Pancreas (tissue), 10 donors: ENCODE measurements at regions not wholly inside any gene's neighbourhood (a gene's known extent, or its start where the extent isn't known, plus 50 kb on each side); places are given as distances from the start of the nearest gene placed in this dataset.

Experiments used
- ATAC-seq, 4 donors: fragments of 200-7000 bp; cut with Tn5 transposase; one replicate each; pipeline versions ENCODE4 v1.8.0 to v1.9.1; 2020; ENCODE audit warnings: mild to moderate bottlenecking in 4 of 4, moderate library complexity in 4 of 4
- DNase-seq, 6 donors: peaks; one replicate each; pipeline ENCODE4 v3.0.0-alpha.2; 2020
- FAIRE-seq: peaks from 2 replicates; lab custom pipeline; 2012; peaks lifted over from hg19 to GRCh38; lab: Jason Lieb, UNC
- H3K27ac ChIP-seq, 4 donors: fragments of 200-600 bp; sonication (generic); 1 replicate in 3 of 4; 2 replicates in 1 of 4; pipeline versions ENCODE4 v1.5.0 to v1.8.0; 2020
- H3K27me3 ChIP-seq, 4 donors: fragments of 200-600 bp; one replicate each; pipeline ENCODE4 v1.8.0; 2021
- H3K36me3 ChIP-seq, 3 donors: fragments of 200-600 bp; sonication (generic) in 1 of 3; one replicate each; pipeline versions ENCODE4 v1.5.0 to v1.8.0; 2020 to 2021
- H3K4me1 ChIP-seq, 3 donors: fragments of 200-600 bp; one replicate each; pipeline ENCODE4 v1.8.0; 2021
- H3K4me3 ChIP-seq, 4 donors: fragments of 200-600 bp; sonication (generic) in 2 of 4; one replicate each; pipeline versions ENCODE4 v1.5.0 to v1.8.0; 2020 to 2021
- H3K9me3 ChIP-seq, 4 donors: fragments of 200-600 bp; one replicate each; pipeline ENCODE4 v1.8.0; 2021
- CTCF ChIP-seq, 4 donors: fragments of 200-600 bp; sonication (generic) in 3 of 4; IDR thresholded peaks; one replicate each; pipeline versions ENCODE4 v1.5.0 to v1.8.0; 2021; ENCODE audit warnings: antibody characterized with exemption in 4 of 4
- WGBS, 2 donors: extraction: QIAGEN DNeasy Blood & Tissue Kit; methylation state at CpG; one replicate each; pipeline ENCODE4 v1.1.7; 2013; 5-methylcytosine and 5-hydroxymethylcytosine counted together
- intact Hi-C, 3 donors: fragments of 100-400 bp; cut with DNase I; formaldehyde crosslinking; loops; one replicate each; pipeline versions ENCODE4 v1.11.1 to v1.14.2; 2022
- donor health status: healthy with polysubstance abuse.
- donor health status: DM: no; HTN: no; CAD: no; lungs with moderate emphysema.
- donor health status: DM: no; HTN: no; CAD: no.
- donor health status: control.
- donor health status: control.
- donor health status: Bipolar disorder and iron deficiency.
- donor health status: DM: yes; HTN: yes; CAD: no.
- donor health status: DM: no; HTN: no; CAD: no.
- donor health status: DM: no; HTN: no; CAD: no.
- donor health status: DM: yes; HTN: yes; CAD: no.

GRCh38 chr22:26933105-26933590 is 275.8 kb downstream of the MIAT start:
- Histone ChIP-seq H3K27ac (no peak overlapping the region), H3K27me3 (no peaks in the 10 kb centered on the region), H3K4me1 (no peaks in the 10 kb centered on the region), H3K36me3 (no peaks in the 10 kb centered on the region), H3K4me3 (no peak overlapping the region), H3K9me3 (no peaks in the 10 kb centered on the region)
- ATAC-seq (no peak), DNase-seq (no peak), FAIRE-seq (no peak)
- 79 to 84% methylated on average over 8 of the region's 8 CpGs for WGBS, 2 donors
- intact Hi-C loops = no loop called here
- TF ChIP-seq CTCF (IDR thresholded peaks at IDR 0.05) = no peak

GRCh38 chr22:26937213-26937612 is 279.8 kb downstream of the MIAT start:
- ATAC-seq (no peak), FAIRE-seq (no peak), DNase-seq (no peak)
- no peaks in the 10 kb centered on the region for H3K4me1 ChIP-seq
- no peak overlapping the region for H3K27ac ChIP-seq
- TF ChIP-seq CTCF (IDR thresholded peaks at IDR 0.05) = no peak
- H3K36me3 ChIP-seq = no peaks in the 10 kb centered on the region
- H3K27me3 ChIP-seq = no peaks in the 10 kb centered on the region
- intact Hi-C loops = no loop called here
- 86 to 94% methylated on average over 5 of the region's 5 CpGs for WGBS, 2 donors
- no peak overlapping the region for H3K4me3 ChIP-seq
- no peaks in the 10 kb centered on the region for H3K9me3 ChIP-seq

GRCh38 chr22:26939466-26939865 is 282.1 kb downstream of the MIAT start:
- no peak for FAIRE-seq
- TF ChIP-seq CTCF (IDR thresholded peaks at IDR 0.05) = no peak
- Histone ChIP-seq H3K4me3 (no peak overlapping the region), H3K36me3 (no peaks in the 10 kb centered on the region), H3K9me3 (no peaks in the 10 kb centered on the region), H3K4me1 (no peaks in the 10 kb centered on the region), H3K27ac (no peak overlapping the region), H3K27me3 (no peaks in the 10 kb centered on the region)
- no peak for ATAC-seq
- DNase-seq = no peak
- 67% methylated on average over 5 of the region's 5 CpGs for WGBS, 2 donors
- intact Hi-C loops = no loop called here

- Histone ChIP-seq H3K27me3 (no peaks in the 10 kb centered on the region), H3K4me1 (no peaks in the 10 kb centered on the region), H3K4me3 (no peak overlapping the region), H3K36me3 (no peaks in the 10 kb centered on the region), H3K9me3 (no peaks in the 10 kb centered on the region), H3K27ac (no peak overlapping the region)
- intact Hi-C loops = no loop called here
- no peak for ATAC-seq
- 68 to 69% methylated on average over 14 of the region's 14 CpGs for WGBS, 2 donors
- FAIRE-seq = no peak
- TF ChIP-seq CTCF (IDR thresholded peaks at IDR 0.05) = no peak
- DNase-seq = no peak
Measured at GRCh38 chr22:26941896-26942636, 284.7 kb downstream of the MIAT start.

GRCh38 chr22:26942637-26942957 is 285.2 kb downstream of the MIAT start:
- no peak for TF ChIP-seq CTCF (IDR thresholded peaks at IDR 0.05)
- no peaks in the 10 kb centered on the region for H3K9me3 ChIP-seq
- no peak for ATAC-seq
- intact Hi-C loops = no loop called here
- FAIRE-seq = no peak
- WGBS, 2 donors = 65 to 78% methylated on average over 4 of the region's 4 CpGs
- H3K36me3 ChIP-seq = no peaks in the 10 kb centered on the region
- no peak overlapping the region for H3K4me3 ChIP-seq
- H3K27me3 ChIP-seq = no peaks in the 10 kb centered on the region
- no peak for DNase-seq
- no peak overlapping the region for H3K27ac ChIP-seq
- no peaks in the 10 kb centered on the region for H3K4me1 ChIP-seq
